CMK (cell line): ENCODE measurements at regions not wholly inside any gene's neighbourhood (a gene's known extent, or its start where the extent isn't known, plus 50 kb on each side); places are given as distances from the start of the nearest gene placed in this dataset.

Experiments
- DNase-seq: peaks from one replicate; pipeline ENCODE4 v3.0.0-alpha.2; 2010; ENCODE audit warnings: low read depth

GRCh38 chr3:156760333-156760732 lies 65.8 kb upstream of the LEKR1 start:
- no peak for DNase-seq

GRCh38 chr3:156761007-156761406 lies 65.1 kb upstream of the LEKR1 start:
- no peak for DNase-seq

GRCh38 chr3:156761713-156762451 lies 64.3 kb upstream of the LEKR1 start:
- no peak for DNase-seq

- no peak for DNase-seq
These were observed 63.4 kb upstream of the LEKR1 start for GRCh38 chr3:156762631-156763185.

- DNase-seq: no peak
These were observed 62.8 kb upstream of the LEKR1 start for GRCh38 chr3:156763386-156763785.

- no peak for DNase-seq
These were observed 62.0 kb upstream of the LEKR1 start for GRCh38 chr3:156763931-156764720.

- DNase-seq: no peak
These were observed 61.4 kb upstream of the LEKR1 start for GRCh38 chr3:156764751-156765150.

GRCh38 chr3:156768390-156768789 lies 57.8 kb upstream of the LEKR1 start:
- DNase-seq: no peak

GRCh38 chr3:156769721-156770654 lies 56.2 kb upstream of the LEKR1 start:
- no peak for DNase-seq

- DNase-seq: no peak
These were observed 55.3 kb upstream of the LEKR1 start for GRCh38 chr3:156770699-156771414.

- DNase-seq: no peak
These were observed 53.5 kb upstream of the LEKR1 start for GRCh38 chr3:156772588-156773206.

- peak; percentile 58 for DNase-seq
These were observed 50.1 kb upstream of the LEKR1 start for GRCh38 chr3:156776031-156776430.
